ENCODE measurements at regions not wholly inside any gene's neighbourhood (a gene's known extent, or its start where the extent isn't known, plus 50 kb on each side); places are given as distances from the start of the nearest gene placed in this dataset.

GRCh38 chr3:170740726-170741591 is 129.0 kb downstream of the RPL22L1 start:
- H2AFZ ChIP-seq (ENCODE audit: insufficient read depth, low read depth, low read length, poor library complexity, severe bottlenecking), result no peak overlapping the region
- DNase-seq, result no peak

DNA sequence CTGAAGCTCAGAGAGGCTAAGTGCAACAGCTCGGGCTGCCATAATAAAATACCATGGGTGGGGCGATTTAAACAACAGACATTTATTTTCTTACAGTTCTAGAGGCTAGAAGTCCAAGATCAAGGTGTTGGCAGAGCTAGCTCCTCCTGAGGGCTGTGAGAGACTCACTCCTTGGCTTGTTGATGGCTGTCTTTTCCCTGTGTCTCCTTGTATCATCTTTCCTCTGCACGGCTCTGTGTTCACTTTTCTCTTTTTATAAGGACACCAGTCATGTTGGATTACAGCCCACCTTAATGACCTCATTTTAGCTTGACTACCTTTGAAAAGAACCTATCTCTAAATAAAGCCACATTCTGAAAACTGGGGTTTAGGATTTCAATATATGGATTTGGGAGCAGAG is 129.7 kb downstream of the RPL22L1 start:
- no peak overlapping the region for H3K27ac Mint-ChIP-seq
- H3K4me3 Mint-ChIP-seq, result no peak overlapping the region
- H3K27me3 Mint-ChIP-seq (ENCODE audit: low read depth in 3 of 3), result peaks cover 0 to 8% (median 4%) of the 10 kb centered on the region in 3 donors

More at GRCh38 chr3:170740726-170741591, 129.0 kb downstream of the RPL22L1 start:
- H3K9me3 ChIP-seq (replicated peaks in 1 of 2; ENCODE audit: control insufficient read depth in 1 of 2, insufficient read depth in 1 of 2, low read length in 2 of 2), result no peaks in the 10 kb centered on the region
- H4K20me1 ChIP-seq (ENCODE audit: insufficient read depth, low read length), result no peaks in the 10 kb centered on the region
- Mint-ChIP-seq H3K27ac (no peak overlapping the region), H3K27me3 (ENCODE audit: low read depth in 3 of 3) (peaks cover 0 to 8% (median 3%) of the 10 kb centered on the region in 3 donors), H3K4me3 (no peak overlapping the region), H3K36me3 (no peaks in the 10 kb centered on the region), H3K9me3 (peaks cover 0 to 8% (median 1%) of the 10 kb centered on the region in 7 donors), H3K4me1 (no peaks in the 10 kb centered on the region)
- intact Hi-C loops (cut with micrococcal nuclease), result no loop called here
- no peak for TF ChIP-seq CTCF (IDR thresholded peaks at IDR 0.05)
- H3K4me2 ChIP-seq (replicated peaks; ENCODE audit: extremely low read depth, low read length, poor library complexity, severe bottlenecking), result no peak overlapping the region
- no peaks in the 10 kb centered on the region for H3K27me3 ChIP-seq (ENCODE audit: control insufficient read depth in 2 of 2, insufficient read depth in 2 of 2, low read length in 2 of 2)
- no peaks in the 10 kb centered on the region for H3K4me1 ChIP-seq (ENCODE audit: control insufficient read depth in 1 of 2, insufficient read depth in 2 of 2, low read length in 2 of 2)
- no peak overlapping the region for H3K4me3 ChIP-seq (replicated peaks in 1 of 3; ENCODE audit: low read depth in 2 of 3, low read length in 3 of 3)
- H3K9ac ChIP-seq (ENCODE audit: insufficient read depth, low read length, poor library complexity, severe bottlenecking), result no peak overlapping the region
- H3K36me3 ChIP-seq (replicated peaks in 1 of 2; ENCODE audit: control insufficient read depth in 1 of 2, insufficient read depth in 2 of 2, low read length in 2 of 2), result no peaks in the 10 kb centered on the region
- H3K79me2 ChIP-seq (ENCODE audit: insufficient read depth, low read length), result no peaks in the 10 kb centered on the region
- WGBS (ENCODE audit: insufficient coverage), result 67% methylated on average over 1 of the region's 10 CpGs
- no peak overlapping the region for H3K27ac ChIP-seq (ENCODE audit: low read depth in 1 of 2, low read length in 2 of 2)

More for the DNA sequence above, 129.7 kb downstream of the RPL22L1 start:
- no peak overlapping the region for H2AFZ ChIP-seq (ENCODE audit: insufficient read depth, low read depth, low read length, poor library complexity, severe bottlenecking)
- TF ChIP-seq CTCF (IDR thresholded peaks at IDR 0.05), result no peak
- intact Hi-C loops (cut with micrococcal nuclease), result no loop called here
- Mint-ChIP-seq H3K36me3 (no peaks in the 10 kb centered on the region), H3K4me1 (no peaks in the 10 kb centered on the region), H3K9me3 (peaks cover 0 to 5% (median 3%) of the 10 kb centered on the region in 7 donors)
- no peaks in the 10 kb centered on the region for H4K20me1 ChIP-seq (ENCODE audit: insufficient read depth, low read length)
- H3K4me1 ChIP-seq (ENCODE audit: control insufficient read depth in 1 of 2, insufficient read depth in 2 of 2, low read length in 2 of 2), result no peaks in the 10 kb centered on the region
- no peak for DNase-seq
- no peak overlapping the region for H3K27ac ChIP-seq (ENCODE audit: low read depth in 1 of 2, low read length in 2 of 2)
- no peaks in the 10 kb centered on the region for H3K9me3 ChIP-seq (replicated peaks in 1 of 2; ENCODE audit: control insufficient read depth in 1 of 2, insufficient read depth in 1 of 2, low read length in 2 of 2)
- no peaks in the 10 kb centered on the region for H3K36me3 ChIP-seq (replicated peaks in 1 of 2; ENCODE audit: control insufficient read depth in 1 of 2, insufficient read depth in 2 of 2, low read length in 2 of 2)
- WGBS (ENCODE audit: insufficient coverage), result no CpG with 5 or more reads among the region's 3 CpGs
- H3K27me3 ChIP-seq (ENCODE audit: control insufficient read depth in 2 of 2, insufficient read depth in 2 of 2, low read length in 2 of 2), result no peaks in the 10 kb centered on the region
- no peak overlapping the region for H3K9ac ChIP-seq (ENCODE audit: insufficient read depth, low read length, poor library complexity, severe bottlenecking)
- no peaks in the 10 kb centered on the region for H3K79me2 ChIP-seq (ENCODE audit: insufficient read depth, low read length)
- no peak overlapping the region for H3K4me2 ChIP-seq (replicated peaks; ENCODE audit: extremely low read depth, low read length, poor library complexity, severe bottlenecking)
- H3K4me3 ChIP-seq (replicated peaks in 1 of 3; ENCODE audit: low read depth in 2 of 3, low read length in 3 of 3), result no peak overlapping the region
